NCI-H748 (cell line): ENCODE measurements at regions not wholly inside any gene's neighbourhood (a gene's known extent, or its start where the extent isn't known, plus 50 kb on each side); places are given as distances from the start of the nearest gene placed in this dataset.
"Not testable (repeated sequence)": the region's sequence is repeated elsewhere in the genome, so short reads cannot be mapped to it uniquely, and the experiment has no call there.

Experiments
- DNase-seq: peaks from one replicate; lab custom pipeline; 2025; ENCODE audit not compliant: unreplicated experiment; lab: John Stamatoyannopoulos, UW

GRCh38 chr1:234781241-234782065 lies 171.5 kb upstream of the IRF2BP2 start:
- DNase-seq, result peak; percentile 24

GRCh38 chr1:234780531-234781162 lies 170.7 kb upstream of the IRF2BP2 start:
- DNase-seq, result peak; percentile 23

- DNase-seq, result no peak
Observed at GRCh38 chr1:234780112-234780511, 170.1 kb upstream of the IRF2BP2 start.

- DNase-seq, result not testable (repeated sequence)
Observed at GRCh38 chr1:234779600-234779999, 169.6 kb upstream of the IRF2BP2 start.

- peak; percentile 10 for DNase-seq
Observed at GRCh38 chr1:234779160-234779538, 169.2 kb upstream of the IRF2BP2 start.

- DNase-seq, result peak; percentile 30
Observed at GRCh38 chr1:234778221-234779159, 168.5 kb upstream of the IRF2BP2 start.

- DNase-seq, result peak; percentile 17
Observed at GRCh38 chr1:234777856-234778220, 167.9 kb upstream of the IRF2BP2 start.

- peak; percentile 72 for DNase-seq
Observed at GRCh38 chr1:234776876-234777855, 167.2 kb upstream of the IRF2BP2 start.

- DNase-seq, result peak; percentile 38
Observed at GRCh38 chr1:234776256-234776875, 166.4 kb upstream of the IRF2BP2 start.

- no peak for DNase-seq
Observed at GRCh38 chr1:234775477-234776246, 165.7 kb upstream of the IRF2BP2 start.

GRCh38 chr1:234774971-234775370 lies 165.0 kb upstream of the IRF2BP2 start:
- DNase-seq, result no peak

GRCh38 chr1:234773936-234774677 lies 164.1 kb upstream of the IRF2BP2 start:
- DNase-seq, result no peak

GRCh38 chr1:234772345-234773147 lies 162.6 kb upstream of the IRF2BP2 start:
- DNase-seq, result no peak

- no peak for DNase-seq
Observed at GRCh38 chr1:234771642-234772344, 161.8 kb upstream of the IRF2BP2 start.

GRCh38 chr1:234770924-234771540 lies 161.1 kb upstream of the IRF2BP2 start:
- no peak for DNase-seq

GRCh38 chr1:234769986-234770795 lies 160.2 kb upstream of the IRF2BP2 start:
- no peak for DNase-seq
